ENCODE measurements at regions not wholly inside any gene's neighbourhood (a gene's known extent, or its start where the extent isn't known, plus 50 kb on each side); places are given as distances from the start of the nearest gene placed in this dataset.

DNA sequence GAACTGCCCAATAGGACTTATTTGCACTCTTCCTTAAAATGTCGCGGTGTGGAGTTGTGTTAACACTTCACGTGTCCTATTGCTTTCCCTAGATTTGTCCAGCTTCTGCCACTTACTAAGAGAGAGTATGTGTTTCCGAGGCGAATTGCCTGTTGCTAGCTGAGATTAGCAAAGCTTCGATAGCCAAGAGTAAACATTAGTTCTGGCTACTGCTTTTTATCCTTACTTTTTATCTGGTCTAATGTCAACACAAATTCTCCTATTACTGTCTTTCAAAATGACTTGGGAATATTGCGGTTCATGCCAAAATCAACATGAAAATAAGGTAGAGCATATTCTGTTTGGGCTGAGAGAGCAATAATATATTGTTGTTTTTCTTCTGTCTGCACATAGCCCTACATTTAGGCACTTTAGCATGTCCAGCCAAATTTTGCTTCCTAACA lies 90.4 kb upstream of the VEGFC start:
- Mint-ChIP-seq H3K36me3 (no peaks in the 10 kb centered on the region), H3K4me1 (no peaks in the 10 kb centered on the region), H3K27ac (no peak overlapping the region), H3K4me3 (no peak overlapping the region), H3K27me3 (peaks cover 8% of the 10 kb centered on the region), H3K9me3 (ENCODE audit: low read depth) (no peaks in the 10 kb centered on the region)
- CTCF ChIA-PET: no interaction called here
- ATAC-seq: no peak
- no peak for DNase-seq

DNA sequence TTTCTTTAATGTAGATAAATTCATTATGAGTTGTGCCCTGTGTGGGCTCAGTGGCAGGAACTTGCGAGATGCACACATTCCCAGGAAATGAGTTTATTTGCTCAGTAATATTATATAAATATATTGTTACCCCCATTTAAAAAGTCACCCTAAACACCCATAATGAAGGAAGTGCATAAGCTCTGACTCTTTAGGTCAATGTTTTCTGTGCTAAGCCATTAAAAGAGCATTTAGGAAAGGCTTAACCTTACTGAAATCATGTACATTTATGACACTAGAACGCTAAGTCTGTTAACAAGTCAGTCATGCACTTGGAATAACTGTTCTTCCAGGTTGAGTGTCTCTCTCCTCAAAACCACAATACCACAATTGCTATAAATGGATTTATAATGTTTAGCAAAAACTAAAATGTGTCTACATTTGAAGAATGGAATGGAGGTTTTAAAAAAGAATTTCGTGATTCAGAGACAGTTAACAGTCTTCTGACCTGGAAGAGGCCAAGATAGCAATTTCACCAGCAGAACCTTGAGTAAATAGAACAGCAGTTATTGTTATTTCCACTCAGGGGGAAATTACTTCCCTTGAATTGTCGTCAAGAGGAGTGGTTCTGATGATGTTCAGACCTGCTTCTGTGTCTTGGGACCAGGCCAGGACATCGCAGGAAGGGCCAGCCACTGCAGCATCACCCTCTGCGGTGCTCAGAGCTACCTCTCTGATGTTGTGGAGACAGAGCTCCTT lies 91.1 kb upstream of the VEGFC start:
- H3K4me3 Mint-ChIP-seq: no peak overlapping the region
- DNase-seq: no peak
- CTCF ChIA-PET: no interaction called here
- H3K4me1 Mint-ChIP-seq: no peaks in the 10 kb centered on the region
- H3K36me3 Mint-ChIP-seq: no peaks in the 10 kb centered on the region
- no peak for ATAC-seq
- no peak overlapping the region for H3K27ac Mint-ChIP-seq
- no peaks in the 10 kb centered on the region for H3K9me3 Mint-ChIP-seq (ENCODE audit: low read depth)
- peaks cover 8% of the 10 kb centered on the region for H3K27me3 Mint-ChIP-seq

DNA sequence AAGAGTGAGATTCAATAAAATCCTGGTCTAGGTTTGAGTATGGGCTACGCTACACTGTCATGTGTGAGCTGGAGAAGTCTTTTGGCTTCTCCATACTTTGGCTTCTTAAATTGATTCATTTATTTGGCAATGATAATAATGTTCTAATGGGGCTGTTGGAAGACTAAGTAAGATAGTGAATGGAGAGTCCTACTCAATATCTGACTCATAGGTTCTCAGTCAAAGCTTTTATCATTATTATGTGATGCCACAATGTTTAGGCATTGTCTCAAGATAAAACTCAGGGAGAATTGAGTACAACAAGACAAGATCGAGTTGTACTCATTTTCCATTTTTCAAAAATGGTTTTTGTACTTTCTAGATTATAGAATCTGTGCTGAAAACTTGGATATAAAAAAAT lies 92.5 kb upstream of the VEGFC start:
- ATAC-seq: no peak
- Mint-ChIP-seq H3K9me3 (ENCODE audit: low read depth) (no peaks in the 10 kb centered on the region), H3K36me3 (no peaks in the 10 kb centered on the region), H3K27me3 (peaks cover 8% of the 10 kb centered on the region), H3K4me1 (no peaks in the 10 kb centered on the region), H3K4me3 (no peak overlapping the region), H3K27ac (no peak overlapping the region)
- DNase-seq: no peak
- CTCF ChIA-PET: no interaction called here

DNA sequence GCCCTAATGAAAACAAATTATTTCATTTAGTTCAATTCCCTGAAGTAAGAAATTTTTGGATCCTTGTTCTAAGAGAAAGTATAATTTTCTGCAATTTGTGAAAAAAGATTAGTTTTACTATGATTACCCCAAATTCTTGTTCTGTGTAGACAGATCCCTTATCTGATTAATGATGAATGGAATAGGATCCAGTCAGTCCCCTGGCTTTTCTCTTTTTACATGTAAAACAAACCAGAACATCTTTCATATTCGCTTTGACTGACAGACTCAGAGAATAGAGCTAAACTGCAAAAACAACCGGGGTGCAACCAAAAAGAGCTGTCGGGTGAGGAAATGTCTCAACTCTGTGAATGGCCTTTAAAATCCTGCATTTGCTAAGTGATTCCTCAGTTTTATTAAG lies 93.4 kb upstream of the VEGFC start:
- Mint-ChIP-seq H3K9me3 (ENCODE audit: low read depth) (no peaks in the 10 kb centered on the region), H3K36me3 (no peaks in the 10 kb centered on the region), H3K4me1 (no peaks in the 10 kb centered on the region), H3K27ac (no peak overlapping the region), H3K4me3 (no peak overlapping the region), H3K27me3 (peaks cover 8% of the 10 kb centered on the region)
- DNase-seq (no peak), ATAC-seq (no peak)
- CTCF ChIA-PET: no interaction called here

DNA sequence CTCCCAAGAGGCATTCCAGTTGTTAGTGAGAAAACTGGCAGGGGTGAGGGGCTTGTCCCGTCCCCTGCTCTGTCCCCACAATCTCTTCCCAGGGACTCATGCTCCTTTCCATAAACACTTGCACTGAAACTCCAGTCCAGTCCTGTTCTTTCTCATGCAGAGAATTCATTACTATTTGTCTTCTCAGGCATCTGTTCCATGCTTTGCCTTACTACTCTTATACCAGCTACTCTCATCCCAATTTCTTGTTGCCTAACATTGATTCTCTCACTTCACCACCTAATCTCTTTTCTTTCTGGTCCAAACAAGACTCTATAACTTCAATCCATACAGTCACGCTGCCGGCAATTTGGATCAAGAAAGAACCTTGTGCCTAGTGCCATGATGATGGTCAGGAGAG lies 97.1 kb upstream of the VEGFC start:
- Mint-ChIP-seq H3K4me1 (no peaks in the 10 kb centered on the region), H3K27me3 (peaks cover 12% of the 10 kb centered on the region), H3K36me3 (no peaks in the 10 kb centered on the region), H3K27ac (no peak overlapping the region), H3K9me3 (ENCODE audit: low read depth) (no peaks in the 10 kb centered on the region), H3K4me3 (no peak overlapping the region)
- CTCF ChIA-PET: interaction anchor here (1.3 kb wide), 1 partner anchor 10 kb away, joined by 5 read pairs; no protein-coding TSS in a partner anchor
- DNase-seq (no peak), ATAC-seq (no peak)

DNA sequence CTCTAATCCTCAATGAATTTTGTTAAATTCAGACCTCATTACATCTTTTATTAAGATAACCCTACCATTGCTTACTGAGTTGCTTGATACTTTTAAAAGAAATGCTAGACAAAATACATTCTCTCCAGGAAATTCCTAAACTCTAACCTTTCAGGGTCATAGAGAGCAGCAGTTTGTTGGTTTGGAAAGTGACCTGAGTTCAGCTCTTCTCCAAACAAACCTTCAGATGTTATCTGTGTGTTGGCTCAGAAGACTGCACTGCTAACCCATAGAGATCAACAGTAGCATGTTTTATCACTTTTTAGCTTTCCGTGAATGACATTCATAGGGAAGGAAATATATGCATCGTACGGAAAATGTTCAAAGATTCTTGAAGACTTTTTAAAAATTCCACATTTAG lies 101.8 kb upstream of the VEGFC start:
- Mint-ChIP-seq H3K4me1 (no peaks in the 10 kb centered on the region), H3K27me3 (peaks cover 22% of the 10 kb centered on the region), H3K27ac (no peak overlapping the region), H3K36me3 (no peaks in the 10 kb centered on the region), H3K9me3 (ENCODE audit: low read depth) (no peaks in the 10 kb centered on the region), H3K4me3 (no peak overlapping the region)
- CTCF ChIA-PET: no interaction called here
- ATAC-seq (no peak), DNase-seq (no peak)

DNA sequence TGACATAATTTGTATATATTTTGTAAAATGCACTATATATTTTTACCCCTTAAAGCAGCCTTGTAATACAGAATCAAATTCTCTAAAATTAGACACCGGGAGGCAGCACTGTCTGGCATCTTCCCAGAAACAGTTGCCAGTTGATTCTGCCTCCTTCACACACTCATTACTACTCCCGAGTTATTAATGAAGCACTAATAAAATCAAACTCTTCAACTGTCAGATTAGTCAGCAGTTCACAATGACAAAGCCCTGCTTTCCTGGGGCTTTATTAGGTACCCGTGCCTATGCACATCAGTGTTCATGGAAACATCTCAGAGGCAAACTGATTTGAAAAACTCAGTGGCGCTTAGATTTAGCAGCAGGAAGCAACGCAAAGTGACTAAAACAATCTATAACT lies 103.5 kb upstream of the VEGFC start:
- Mint-ChIP-seq H3K9me3 (ENCODE audit: low read depth) (no peaks in the 10 kb centered on the region), H3K27me3 (peaks cover 22% of the 10 kb centered on the region), H3K36me3 (no peaks in the 10 kb centered on the region), H3K27ac (no peak overlapping the region), H3K4me3 (no peak overlapping the region), H3K4me1 (no peaks in the 10 kb centered on the region)
- ATAC-seq (no peak), DNase-seq (no peak)
- CTCF ChIA-PET: no interaction called here

DNA sequence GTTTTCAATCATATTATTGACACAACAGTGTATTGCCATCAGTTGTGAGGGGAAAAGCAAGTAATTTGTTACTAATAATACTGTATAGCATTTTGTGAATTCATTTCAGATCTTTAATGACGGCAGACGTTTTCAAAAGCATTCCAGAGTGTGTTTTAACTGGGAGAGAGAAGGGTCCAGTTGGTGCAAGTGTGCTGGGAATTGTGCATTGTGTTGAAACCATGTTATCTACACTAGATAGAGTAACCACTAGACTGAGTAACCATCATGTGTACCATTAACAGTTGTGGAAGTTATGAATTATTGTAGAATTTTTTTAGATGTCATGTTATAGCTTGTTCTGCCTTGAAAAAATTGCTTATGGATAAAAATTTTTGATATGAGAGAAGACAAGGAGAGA lies 104.5 kb upstream of the VEGFC start:
- Mint-ChIP-seq H3K27ac (no peak overlapping the region), H3K36me3 (no peaks in the 10 kb centered on the region), H3K4me3 (no peak overlapping the region), H3K4me1 (peaks cover under 1% of the 10 kb centered on the region), H3K27me3 (peaks cover 22% of the 10 kb centered on the region), H3K9me3 (ENCODE audit: low read depth) (no peaks in the 10 kb centered on the region)
- CTCF ChIA-PET: no interaction called here
- DNase-seq (no peak), ATAC-seq (no peak)

DNA sequence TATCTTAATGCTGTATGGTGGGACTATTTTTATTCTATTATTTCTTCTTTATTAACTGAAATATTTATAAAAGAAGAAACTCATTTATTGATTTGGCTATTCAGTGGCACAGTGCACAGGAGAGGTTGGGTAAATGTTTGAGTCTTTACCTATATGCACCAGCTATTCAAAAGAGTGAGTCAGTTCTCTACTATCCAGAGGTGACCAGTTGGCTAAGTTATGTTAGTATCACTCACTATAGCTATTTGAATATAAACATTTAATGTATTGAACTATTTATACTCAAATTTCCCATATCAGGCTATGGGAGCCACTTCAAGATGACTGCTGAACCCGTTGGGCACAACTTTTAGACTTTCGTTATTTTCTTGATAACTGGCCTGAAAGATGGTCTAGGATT lies 106.1 kb upstream of the VEGFC start:
- CTCF ChIA-PET: no interaction called here
- Mint-ChIP-seq H3K27me3 (peaks cover 22% of the 10 kb centered on the region), H3K4me1 (peaks cover 11% of the 10 kb centered on the region), H3K36me3 (no peaks in the 10 kb centered on the region), H3K27ac (no peak overlapping the region), H3K9me3 (ENCODE audit: low read depth) (no peaks in the 10 kb centered on the region), H3K4me3 (no peak overlapping the region)
- ATAC-seq: no peak
- no peak for DNase-seq

DNA sequence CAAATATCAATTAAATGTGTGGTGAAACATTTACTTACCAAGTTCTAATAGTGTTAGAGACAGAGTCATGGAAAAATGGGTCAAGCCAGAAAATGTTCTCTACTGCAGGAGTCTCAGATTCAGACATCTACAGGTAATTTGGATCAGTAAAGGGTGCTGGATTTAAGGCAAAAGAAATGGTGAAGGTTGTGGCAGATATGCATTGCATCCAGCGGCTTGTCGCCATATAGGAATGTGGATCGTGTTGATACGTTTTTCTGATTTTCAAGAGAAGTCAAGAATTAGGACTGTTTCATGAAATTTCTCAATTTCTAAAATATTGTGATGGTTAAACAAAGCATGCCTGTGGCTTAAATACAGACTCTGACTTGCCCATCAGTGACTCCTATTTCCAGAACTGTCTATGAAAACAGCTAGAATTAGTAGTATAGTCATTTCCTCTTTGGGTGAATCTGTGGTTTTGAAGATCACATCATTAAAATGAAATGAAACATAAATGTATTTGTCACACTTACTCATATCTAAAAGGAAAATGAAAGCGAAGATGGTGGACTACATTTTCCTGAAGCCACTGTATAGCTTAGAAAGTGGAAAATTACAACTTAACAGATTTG lies 110.1 kb upstream of the VEGFC start:
- Mint-ChIP-seq H3K9me3 (ENCODE audit: low read depth) (no peaks in the 10 kb centered on the region), H3K4me3 (no peak overlapping the region), H3K27me3 (peaks cover 4% of the 10 kb centered on the region), H3K27ac (peak overlapping the region; percentile 75), H3K4me1 (peaks cover 11% of the 10 kb centered on the region), H3K36me3 (no peaks in the 10 kb centered on the region)
- DNase-seq: no peak
- CTCF ChIA-PET: no interaction called here
- ATAC-seq: peak; percentile 97

DNA sequence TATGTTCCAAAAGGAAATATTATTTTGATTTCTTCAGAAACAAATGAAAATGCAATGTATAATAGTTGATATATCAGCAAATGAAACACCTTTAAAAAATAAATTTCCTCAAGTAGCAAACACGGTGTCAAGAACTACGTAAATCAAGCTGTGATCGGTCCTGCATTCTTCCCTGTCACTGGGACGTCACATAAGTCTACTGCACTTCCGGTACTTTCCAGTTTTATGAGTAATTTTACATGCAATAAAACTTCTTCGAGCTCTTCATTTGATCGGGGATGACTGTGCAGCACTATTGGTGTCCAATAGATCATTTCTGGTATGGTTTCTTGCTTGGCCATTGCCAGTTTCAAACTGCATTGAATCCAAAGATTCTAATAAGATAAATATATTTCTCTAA lies 114.0 kb upstream of the VEGFC start:
- no peak overlapping the region for H3K4me3 Mint-ChIP-seq
- H3K27ac Mint-ChIP-seq: no peak overlapping the region
- DNase-seq: no peak
- H3K4me1 Mint-ChIP-seq: peaks cover 11% of the 10 kb centered on the region
- CTCF ChIA-PET: no interaction called here
- ATAC-seq: no peak
- H3K36me3 Mint-ChIP-seq: no peaks in the 10 kb centered on the region
- no peaks in the 10 kb centered on the region for H3K9me3 Mint-ChIP-seq (ENCODE audit: low read depth)
- peaks cover 5% of the 10 kb centered on the region for H3K27me3 Mint-ChIP-seq

DNA sequence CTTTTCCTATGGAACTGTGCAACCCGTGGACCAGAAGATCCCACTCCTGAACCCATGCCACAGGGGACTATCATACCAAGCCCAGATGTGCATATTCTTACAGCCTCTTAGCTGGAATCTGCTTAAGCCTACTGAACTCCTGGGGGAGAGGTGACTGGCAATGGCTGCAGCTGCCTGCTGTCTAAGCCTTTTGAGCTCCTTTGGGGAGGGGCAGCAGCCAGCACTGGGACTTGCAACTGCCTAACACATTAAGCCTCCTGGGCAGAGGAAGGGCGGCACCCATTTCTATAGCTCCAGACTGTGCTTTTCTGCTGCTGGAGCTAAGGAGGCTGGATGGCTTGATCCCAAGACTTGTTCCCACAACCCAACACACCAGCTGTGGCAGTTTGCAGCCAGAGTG lies 117.9 kb upstream of the VEGFC start:
- Mint-ChIP-seq H3K4me3 (no peak overlapping the region), H3K4me1 (no peaks in the 10 kb centered on the region), H3K9me3 (ENCODE audit: low read depth) (no peaks in the 10 kb centered on the region), H3K27ac (no peak overlapping the region), H3K27me3 (peaks cover 5% of the 10 kb centered on the region), H3K36me3 (no peaks in the 10 kb centered on the region)
- CTCF ChIA-PET: no interaction called here
- ATAC-seq (no peak), DNase-seq (no peak)

DNA sequence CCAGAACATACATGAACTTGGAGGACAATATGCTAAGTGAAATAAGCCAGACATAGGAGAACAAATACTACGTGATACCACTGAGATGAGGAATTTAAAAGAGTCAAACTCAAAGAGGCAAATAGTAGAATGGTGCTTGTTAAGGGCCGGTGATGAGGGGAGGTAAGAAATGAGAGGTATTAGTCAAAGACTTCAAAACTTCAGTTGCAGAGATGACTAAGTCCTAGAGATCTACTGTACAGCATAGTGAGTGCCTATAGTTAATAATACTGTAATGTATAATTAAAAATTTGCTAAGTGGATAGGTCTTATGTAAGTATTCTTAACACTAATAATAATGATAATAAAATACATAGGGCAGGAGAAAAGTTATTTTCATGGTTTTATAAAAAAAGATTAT lies 126.9 kb upstream of the VEGFC start:
- Mint-ChIP-seq H3K27me3 (no peaks in the 10 kb centered on the region), H3K27ac (no peak overlapping the region), H3K9me3 (ENCODE audit: low read depth) (peaks cover 4% of the 10 kb centered on the region), H3K4me1 (no peaks in the 10 kb centered on the region), H3K36me3 (no peaks in the 10 kb centered on the region), H3K4me3 (no peak overlapping the region)
- CTCF ChIA-PET: no interaction called here
- DNase-seq (no peak), ATAC-seq (no peak)

DNA sequence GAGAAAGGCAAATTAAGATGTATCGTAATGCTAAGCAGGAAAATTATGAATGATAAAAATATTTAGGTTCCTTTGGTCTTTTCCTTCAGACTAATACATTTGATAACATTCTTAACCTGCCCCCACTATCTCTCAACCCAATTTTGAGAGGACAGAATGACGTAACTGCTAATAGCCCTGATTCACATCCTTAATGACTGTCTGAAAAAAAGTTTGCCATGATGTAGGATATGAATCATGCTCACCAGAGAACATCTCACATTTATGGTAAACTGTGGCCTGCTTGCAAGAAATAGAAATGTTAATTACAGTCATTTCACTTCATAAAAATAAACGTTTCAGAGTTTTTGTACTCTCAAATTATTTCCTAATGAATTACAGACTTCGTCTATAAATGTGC lies 128.0 kb upstream of the VEGFC start:
- H3K27me3 Mint-ChIP-seq: no peaks in the 10 kb centered on the region
- no peak for ATAC-seq
- CTCF ChIA-PET: no interaction called here
- DNase-seq: no peak
- H3K4me1 Mint-ChIP-seq: no peaks in the 10 kb centered on the region
- H3K36me3 Mint-ChIP-seq: no peaks in the 10 kb centered on the region
- H3K9me3 Mint-ChIP-seq (ENCODE audit: low read depth): peaks cover 4% of the 10 kb centered on the region
- no peak overlapping the region for H3K27ac Mint-ChIP-seq
- H3K4me3 Mint-ChIP-seq: no peak overlapping the region
